WTC11 (cell line): ENCODE measurements at regions not wholly inside any gene's neighbourhood (a gene's known extent, or its start where the extent isn't known, plus 50 kb on each side); places are given as distances from the start of the nearest gene placed in this dataset.

Source experiments
- ATAC-seq: fragments of 200-7000 bp; cut with Tn5 transposase; 2 replicates; pipeline ENCODE4 v1.10.0; 2021; ENCODE audit warnings: mild to moderate bottlenecking, moderate library complexity
- CTCF ChIA-PET: fragments of 300-600 bp; sonication (Branson Sonifier 250); formaldehyde crosslinking; loops from one replicate; lab custom pipeline; 2021; ENCODE audit warnings: antibody characterized with exemption; lab: Charles Lee
- POLR2A ChIA-PET: fragments of 350-600 bp; sonication (Branson Sonifier 250); formaldehyde crosslinking; loops from one replicate; lab custom pipeline; 2021; ENCODE audit warnings: antibody characterized with exemption; lab: Charles Lee
- DNase-seq: peaks from one replicate; pipeline ENCODE4 v3.0.0; 2021; ENCODE audit warnings: low spot score
- H3K27ac Mint-ChIP-seq: 2 replicates; pipeline ENCODE4 v1.8.0; 2021; ENCODE audit warnings: mixed read lengths
- H3K27me3 Mint-ChIP-seq: 2 replicates; pipeline ENCODE4 v1.8.0; 2021; ENCODE audit warnings: low read depth, mild to moderate bottlenecking, moderate library complexity, mixed read lengths
- H3K36me3 Mint-ChIP-seq: 2 replicates; pipeline ENCODE4 v1.8.0; 2021; ENCODE audit warnings: mixed read lengths
- H3K4me1 Mint-ChIP-seq: 2 replicates; pipeline ENCODE4 v1.8.0; 2022; ENCODE audit warnings: mixed read lengths
- H3K4me3 Mint-ChIP-seq: 2 replicates; pipeline ENCODE4 v1.8.0; 2021; ENCODE audit warnings: mild to moderate bottlenecking, moderate library complexity, mixed read lengths
- H3K9me3 Mint-ChIP-seq: 2 replicates; pipeline ENCODE4 v1.8.0; 2021; ENCODE audit warnings: mixed read lengths
- CBFB ChIP-seq: sonication (generic); formaldehyde crosslinking; IDR thresholded peaks from 2 replicates; pipeline ENCODE4 v1.8.1; 2022; ENCODE audit warnings: mild to moderate bottlenecking, low read depth, missing genetic modification reagents
- FOXJ3 ChIP-seq: sonication (generic); formaldehyde crosslinking; IDR thresholded peaks from 2 replicates; pipeline ENCODE4 v1.9.0; 2021; ENCODE audit warnings: missing genetic modification reagents, mild to moderate bottlenecking, borderline replicate concordance
- GTF2I ChIP-seq: fragments of 250-450 bp; sonication (Bioruptor Pico); conservative IDR thresholded peaks from 2 replicates; pipeline ENCODE4 v1.4.0; 2021; ENCODE audit warnings: mild to moderate bottlenecking
- IRF2 ChIP-seq: sonication (generic); formaldehyde crosslinking; IDR thresholded peaks from 2 replicates; pipeline ENCODE4 v1.8.0; 2022; ENCODE audit warnings: low read depth, missing genetic modification reagents, borderline replicate concordance
- KAT7 ChIP-seq: sonication (generic); formaldehyde crosslinking; IDR thresholded peaks from 2 replicates; pipeline ENCODE4 v1.8.1; 2023; ENCODE audit warnings: missing genetic modification reagents, mild to moderate bottlenecking, borderline replicate concordance
- MXD4 ChIP-seq: fragments of 250-450 bp; sonication (Bioruptor Pico); IDR thresholded peaks from 2 replicates; pipeline ENCODE4 v1.8.0; 2021; ENCODE audit warnings: mild to moderate bottlenecking, moderate library complexity, borderline replicate concordance
- RELA ChIP-seq: sonication (generic); formaldehyde crosslinking; IDR thresholded peaks from 2 replicates; pipeline ENCODE4 v1.8.1; 2022; ENCODE audit warnings: missing genetic modification reagents, mild to moderate bottlenecking, borderline replicate concordance
- RORB ChIP-seq: fragments of 250-450 bp; sonication (Bioruptor Pico); IDR thresholded peaks from 2 replicates; pipeline ENCODE4 v1.9.0; 2021; ENCODE audit warnings: mild to moderate bottlenecking
- SMAD3 ChIP-seq: sonication (generic); formaldehyde crosslinking; IDR thresholded peaks from 2 replicates; pipeline ENCODE4 v1.8.0; 2022; ENCODE audit warnings: missing genetic modification reagents, mild to moderate bottlenecking, borderline replicate concordance
- ZBTB21 ChIP-seq: sonication (generic); formaldehyde crosslinking; IDR thresholded peaks from 2 replicates; pipeline ENCODE4 v1.8.1; 2023; ENCODE audit warnings: mild to moderate bottlenecking, missing genetic modification reagents, borderline replicate concordance
- ZNF219 ChIP-seq: sonication (generic); formaldehyde crosslinking; IDR thresholded peaks from 2 replicates; pipeline ENCODE4 v1.8.0; 2023; ENCODE audit warnings: missing genetic modification reagents, mild to moderate bottlenecking, borderline replicate concordance
- ZNF396 ChIP-seq: fragments of 250-450 bp; sonication (Bioruptor Pico); IDR thresholded peaks from 2 replicates; pipeline ENCODE4 v1.8.0; 2021; ENCODE audit warnings: mild to moderate bottlenecking, moderate library complexity, borderline replicate concordance
- TF ChIP-seq, protein P1 (sequence below): sonication (generic); formaldehyde crosslinking; IDR thresholded peaks from 2 replicates; pipeline ENCODE4 v1.8.0; 2022; ENCODE audit warnings: mild to moderate bottlenecking, missing genetic modification reagents
- TF ChIP-seq, protein P2 (sequence below): fragments of 250-450 bp; sonication (Bioruptor Pico); IDR thresholded peaks from 2 replicates; pipeline ENCODE4 v1.9.0; 2021; ENCODE audit warnings: moderate library complexity, mild to moderate bottlenecking, inconsistent platforms, borderline replicate concordance
- TF ChIP-seq, protein P3 (sequence below): sonication (generic); formaldehyde crosslinking; IDR thresholded peaks from 2 replicates; pipeline ENCODE4 v1.8.0; 2023; ENCODE audit warnings: mild to moderate bottlenecking, missing genetic modification reagents
- TF ChIP-seq, protein P4 (sequence below): fragments of 250-450 bp; sonication (Bioruptor Pico); IDR thresholded peaks from 2 replicates; pipeline ENCODE4 v1.9.0; 2021; ENCODE audit warnings: mild to moderate bottlenecking
- TF ChIP-seq, protein P5 (sequence below): fragments of 250-450 bp; sonication (Bioruptor Pico); IDR thresholded peaks from 2 replicates; pipeline ENCODE4 v1.9.0; 2021; ENCODE audit warnings: mild to moderate bottlenecking, borderline replicate concordance
- TF ChIP-seq, protein P6 (sequence below): sonication (generic); formaldehyde crosslinking; IDR thresholded peaks from 2 replicates; pipeline ENCODE4 v1.8.1; 2023; ENCODE audit warnings: mild to moderate bottlenecking, missing genetic modification reagents, moderate library complexity

DNA sequence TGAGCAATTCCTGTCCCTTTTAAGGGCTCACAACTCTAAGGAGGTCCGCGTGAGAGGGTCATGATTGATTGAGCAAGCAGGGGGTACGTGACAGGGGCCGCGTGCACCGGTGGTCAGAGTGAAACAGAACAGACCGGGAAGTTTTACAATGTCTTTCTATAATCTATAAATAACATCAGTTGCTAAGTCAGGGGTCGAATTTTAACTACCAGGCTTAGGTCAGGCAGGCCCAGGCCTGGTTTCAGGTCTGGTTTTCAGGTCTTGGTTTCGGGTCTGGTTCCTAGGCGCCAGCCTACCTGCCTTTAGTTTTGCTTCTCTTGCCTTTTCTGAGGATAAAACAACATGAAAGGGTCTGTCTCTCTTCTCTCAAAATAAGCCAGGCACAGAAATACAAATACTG is 476.0 kb upstream of the CAMK1G start:
- H3K4me3 Mint-ChIP-seq, result no peak overlapping the region
- TF ChIP-seq, protein P1, sequence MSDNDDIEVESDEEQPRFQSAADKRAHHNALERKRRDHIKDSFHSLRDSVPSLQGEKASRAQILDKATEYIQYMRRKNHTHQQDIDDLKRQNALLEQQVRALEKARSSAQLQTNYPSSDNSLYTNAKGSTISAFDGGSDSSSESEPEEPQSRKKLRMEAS (CRISPR knock-in tag), result no peak
- TF ChIP-seq, protein P2, sequence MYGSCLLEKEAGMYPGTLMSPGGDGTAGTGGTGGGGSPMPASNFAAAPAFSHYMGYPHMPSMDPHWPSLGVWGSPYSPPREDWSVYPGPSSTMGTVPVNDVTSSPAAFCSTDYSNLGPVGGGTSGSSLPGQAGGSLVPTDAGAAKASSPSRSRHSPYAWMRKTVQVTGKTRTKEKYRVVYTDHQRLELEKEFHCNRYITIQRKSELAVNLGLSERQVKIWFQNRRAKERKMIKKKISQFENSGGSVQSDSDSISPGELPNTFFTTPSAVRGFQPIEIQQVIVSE (CRISPR knock-in tag), result no peak
- TF ChIP-seq, protein P3, sequence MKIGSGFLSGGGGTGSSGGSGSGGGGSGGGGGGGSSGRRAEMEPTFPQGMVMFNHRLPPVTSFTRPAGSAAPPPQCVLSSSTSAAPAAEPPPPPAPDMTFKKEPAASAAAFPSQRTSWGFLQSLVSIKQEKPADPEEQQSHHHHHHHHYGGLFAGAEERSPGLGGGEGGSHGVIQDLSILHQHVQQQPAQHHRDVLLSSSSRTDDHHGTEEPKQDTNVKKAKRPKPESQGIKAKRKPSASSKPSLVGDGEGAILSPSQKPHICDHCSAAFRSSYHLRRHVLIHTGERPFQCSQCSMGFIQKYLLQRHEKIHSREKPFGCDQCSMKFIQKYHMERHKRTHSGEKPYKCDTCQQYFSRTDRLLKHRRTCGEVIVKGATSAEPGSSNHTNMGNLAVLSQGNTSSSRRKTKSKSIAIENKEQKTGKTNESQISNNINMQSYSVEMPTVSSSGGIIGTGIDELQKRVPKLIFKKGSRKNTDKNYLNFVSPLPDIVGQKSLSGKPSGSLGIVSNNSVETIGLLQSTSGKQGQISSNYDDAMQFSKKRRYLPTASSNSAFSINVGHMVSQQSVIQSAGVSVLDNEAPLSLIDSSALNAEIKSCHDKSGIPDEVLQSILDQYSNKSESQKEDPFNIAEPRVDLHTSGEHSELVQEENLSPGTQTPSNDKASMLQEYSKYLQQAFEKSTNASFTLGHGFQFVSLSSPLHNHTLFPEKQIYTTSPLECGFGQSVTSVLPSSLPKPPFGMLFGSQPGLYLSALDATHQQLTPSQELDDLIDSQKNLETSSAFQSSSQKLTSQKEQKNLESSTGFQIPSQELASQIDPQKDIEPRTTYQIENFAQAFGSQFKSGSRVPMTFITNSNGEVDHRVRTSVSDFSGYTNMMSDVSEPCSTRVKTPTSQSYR (CRISPR knock-in tag), result no peak
- TF ChIP-seq SMAD3, result no peak
- no peak for TF ChIP-seq RELA
- ChIA-PET POLR2A (no interaction called here), CTCF (no interaction called here)
- no peak overlapping the region for H3K27ac Mint-ChIP-seq
- H3K9me3 Mint-ChIP-seq, result peaks cover 16% of the 10 kb centered on the region
- H3K4me1 Mint-ChIP-seq, result peaks cover 33% of the 10 kb centered on the region
- H3K36me3 Mint-ChIP-seq, result peaks cover 4% of the 10 kb centered on the region; the same call in 1 of the 2 replicates
- no peak for DNase-seq
- ATAC-seq, result no peak
- H3K27me3 Mint-ChIP-seq, result no peaks in the 10 kb centered on the region; the same call in 1 of the 2 replicates

DNA sequence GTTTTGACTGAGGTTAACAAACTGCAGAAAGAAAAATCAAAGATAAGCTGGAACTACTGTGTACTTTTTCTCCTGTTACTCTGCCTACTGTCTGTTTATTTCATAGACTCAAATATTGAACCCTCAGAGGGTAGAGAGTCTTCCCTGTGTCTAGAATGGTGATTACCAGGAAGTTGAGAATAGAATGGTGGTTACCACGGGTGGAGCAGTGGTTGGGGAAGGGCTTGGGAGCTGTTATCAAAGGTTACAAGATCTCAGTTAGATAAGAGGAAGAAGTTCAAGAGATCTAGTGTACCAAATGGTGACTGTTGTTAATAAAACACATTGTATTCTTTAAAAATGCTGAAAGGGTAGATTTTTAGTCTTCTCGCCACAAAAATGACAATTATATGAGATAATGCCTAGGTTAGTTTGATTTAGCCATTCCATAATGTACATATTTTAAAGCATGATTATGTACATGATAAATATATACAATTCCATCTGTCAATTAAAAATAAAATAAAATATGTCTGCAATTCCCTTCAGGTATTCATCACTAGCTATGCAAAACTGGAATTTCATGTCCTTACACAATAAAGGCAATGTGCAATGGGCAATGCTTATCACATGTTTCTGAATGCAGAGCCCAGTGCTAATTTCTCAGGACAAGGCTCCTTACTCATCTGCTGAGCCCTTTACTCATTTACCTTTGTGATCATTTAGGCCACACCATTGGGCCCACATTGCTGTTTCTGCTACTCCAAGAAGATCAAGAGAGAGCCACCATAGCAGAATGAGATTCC is 474.3 kb upstream of the CAMK1G start:
- Mint-ChIP-seq H3K9me3 (peaks cover 16% of the 10 kb centered on the region), H3K27me3 (no peaks in the 10 kb centered on the region; the same call in 1 of the 2 replicates), H3K4me1 (peaks cover 42% of the 10 kb centered on the region), H3K27ac (0 out of 2 replicates have a peak overlapping the region, but pooled peaks have one; percentile 69), H3K36me3 (peaks cover 4% of the 10 kb centered on the region; the same call in 1 of the 2 replicates), H3K4me3 (no peak overlapping the region)
- no peak for ATAC-seq
- TF ChIP-seq, protein P2 (CRISPR knock-in tag), result no peak
- TF ChIP-seq ZNF396 (CRISPR knock-in tag), result no peak
- no peak for TF ChIP-seq CBFB (CRISPR knock-in tag)
- TF ChIP-seq RORB, result no peak
- TF ChIP-seq, protein P1 (CRISPR knock-in tag), result no peak
- TF ChIP-seq, protein P4, sequence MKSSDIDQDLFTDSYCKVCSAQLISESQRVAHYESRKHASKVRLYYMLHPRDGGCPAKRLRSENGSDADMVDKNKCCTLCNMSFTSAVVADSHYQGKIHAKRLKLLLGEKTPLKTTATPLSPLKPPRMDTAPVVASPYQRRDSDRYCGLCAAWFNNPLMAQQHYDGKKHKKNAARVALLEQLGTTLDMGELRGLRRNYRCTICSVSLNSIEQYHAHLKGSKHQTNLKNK (CRISPR knock-in tag), result no peak
- no peak for TF ChIP-seq IRF2 (CRISPR knock-in tag)
- no peak for TF ChIP-seq ZBTB21 (CRISPR knock-in tag)
- TF ChIP-seq ZNF219 (CRISPR knock-in tag), result no peak
- TF ChIP-seq RELA, result no peak
- TF ChIP-seq FOXJ3 (CRISPR knock-in tag), result no peak
- POLR2A ChIA-PET, result no interaction called here
- no peak for DNase-seq
- CTCF ChIA-PET, result no interaction called here

DNA sequence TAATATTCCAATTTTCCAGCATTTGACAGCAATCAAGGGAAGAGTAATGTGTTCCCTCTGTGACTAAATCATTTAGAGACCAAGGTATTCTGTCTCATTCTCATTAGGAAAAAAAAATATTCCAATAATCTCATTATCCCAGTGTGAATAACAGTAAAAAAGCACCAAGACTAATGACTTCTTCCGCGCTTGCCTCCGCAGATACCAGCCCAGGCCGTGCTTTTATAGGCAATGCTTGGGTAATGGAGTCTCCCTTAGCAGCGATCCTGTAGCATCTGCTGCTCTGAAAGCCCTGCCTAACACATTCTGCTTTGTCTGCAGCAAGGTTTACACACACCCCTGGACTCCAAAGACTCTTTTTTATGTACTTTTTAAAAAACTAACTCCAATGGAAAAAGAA is 470.0 kb upstream of the CAMK1G start:
- TF ChIP-seq, protein P5, sequence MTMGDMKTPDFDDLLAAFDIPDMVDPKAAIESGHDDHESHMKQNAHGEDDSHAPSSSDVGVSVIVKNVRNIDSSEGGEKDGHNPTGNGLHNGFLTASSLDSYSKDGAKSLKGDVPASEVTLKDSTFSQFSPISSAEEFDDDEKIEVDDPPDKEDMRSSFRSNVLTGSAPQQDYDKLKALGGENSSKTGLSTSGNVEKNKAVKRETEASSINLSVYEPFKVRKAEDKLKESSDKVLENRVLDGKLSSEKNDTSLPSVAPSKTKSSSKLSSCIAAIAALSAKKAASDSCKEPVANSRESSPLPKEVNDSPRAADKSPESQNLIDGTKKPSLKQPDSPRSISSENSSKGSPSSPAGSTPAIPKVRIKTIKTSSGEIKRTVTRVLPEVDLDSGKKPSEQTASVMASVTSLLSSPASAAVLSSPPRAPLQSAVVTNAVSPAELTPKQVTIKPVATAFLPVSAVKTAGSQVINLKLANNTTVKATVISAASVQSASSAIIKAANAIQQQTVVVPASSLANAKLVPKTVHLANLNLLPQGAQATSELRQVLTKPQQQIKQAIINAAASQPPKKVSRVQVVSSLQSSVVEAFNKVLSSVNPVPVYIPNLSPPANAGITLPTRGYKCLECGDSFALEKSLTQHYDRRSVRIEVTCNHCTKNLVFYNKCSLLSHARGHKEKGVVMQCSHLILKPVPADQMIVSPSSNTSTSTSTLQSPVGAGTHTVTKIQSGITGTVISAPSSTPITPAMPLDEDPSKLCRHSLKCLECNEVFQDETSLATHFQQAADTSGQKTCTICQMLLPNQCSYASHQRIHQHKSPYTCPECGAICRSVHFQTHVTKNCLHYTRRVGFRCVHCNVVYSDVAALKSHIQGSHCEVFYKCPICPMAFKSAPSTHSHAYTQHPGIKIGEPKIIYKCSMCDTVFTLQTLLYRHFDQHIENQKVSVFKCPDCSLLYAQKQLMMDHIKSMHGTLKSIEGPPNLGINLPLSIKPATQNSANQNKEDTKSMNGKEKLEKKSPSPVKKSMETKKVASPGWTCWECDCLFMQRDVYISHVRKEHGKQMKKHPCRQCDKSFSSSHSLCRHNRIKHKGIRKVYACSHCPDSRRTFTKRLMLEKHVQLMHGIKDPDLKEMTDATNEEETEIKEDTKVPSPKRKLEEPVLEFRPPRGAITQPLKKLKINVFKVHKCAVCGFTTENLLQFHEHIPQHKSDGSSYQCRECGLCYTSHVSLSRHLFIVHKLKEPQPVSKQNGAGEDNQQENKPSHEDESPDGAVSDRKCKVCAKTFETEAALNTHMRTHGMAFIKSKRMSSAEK (CRISPR knock-in tag), result no peak
- TF ChIP-seq GTF2I (CRISPR knock-in tag) (no peak), MXD4 (CRISPR knock-in tag) (no peak), KAT7 (CRISPR knock-in tag) (no peak)
- TF ChIP-seq, protein P6, sequence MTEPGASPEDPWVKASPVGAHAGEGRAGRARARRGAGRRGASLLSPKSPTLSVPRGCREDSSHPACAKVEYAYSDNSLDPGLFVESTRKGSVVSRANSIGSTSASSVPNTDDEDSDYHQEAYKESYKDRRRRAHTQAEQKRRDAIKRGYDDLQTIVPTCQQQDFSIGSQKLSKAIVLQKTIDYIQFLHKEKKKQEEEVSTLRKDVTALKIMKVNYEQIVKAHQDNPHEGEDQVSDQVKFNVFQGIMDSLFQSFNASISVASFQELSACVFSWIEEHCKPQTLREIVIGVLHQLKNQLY, result no peak
- ATAC-seq (no peak), DNase-seq (no peak)
- ChIA-PET POLR2A (no interaction called here), CTCF (no interaction called here)
- Mint-ChIP-seq H3K4me1 (peaks cover 17% of the 10 kb centered on the region), H3K4me3 (no peak overlapping the region), H3K9me3 (peaks cover 9% of the 10 kb centered on the region; the same call in 1 of the 2 replicates), H3K27ac (no peak overlapping the region), H3K27me3 (no peaks in the 10 kb centered on the region), H3K36me3 (no peaks in the 10 kb centered on the region)
